HG03196 (cell line): ENCODE measurements at regions not wholly inside any gene's neighbourhood (a gene's known extent, or its start where the extent isn't known, plus 50 kb on each side); places are given as distances from the start of the nearest gene placed in this dataset.
"Not testable (repeated sequence)": the region's sequence is repeated elsewhere in the genome, so short reads cannot be mapped to it uniquely, and the experiment has no call there.

Experiments used
- ATAC-seq: cut with Tn5 transposase; IDR thresholded peaks from one replicate; pipeline ENCODE4 v1.9.1; 2021; ENCODE audit not compliant: unreplicated experiment

- no peak for ATAC-seq
These were observed 655.3 kb downstream of the SH3BGRL start for GRCh38 chrX:81857192-81857591.

- ATAC-seq, result no peak
These were observed 665.0 kb downstream of the SH3BGRL start for GRCh38 chrX:81866873-81867272.

- ATAC-seq, result no peak
These were observed 667.1 kb downstream of the SH3BGRL start for GRCh38 chrX:81868979-81869378.

GRCh38 chrX:81874807-81875206 lies 672.9 kb downstream of the SH3BGRL start:
- ATAC-seq, result no peak

GRCh38 chrX:81875800-81876199 lies 673.9 kb downstream of the SH3BGRL start:
- no peak for ATAC-seq

- ATAC-seq, result no peak
These were observed 674.5 kb downstream of the SH3BGRL start for GRCh38 chrX:81876437-81876836.

- no peak for ATAC-seq
These were observed 688.6 kb downstream of the SH3BGRL start for GRCh38 chrX:81890521-81890920.

GRCh38 chrX:81900522-81900921 lies 698.6 kb downstream of the SH3BGRL start:
- no peak for ATAC-seq

- ATAC-seq, result no peak
These were observed 723.9 kb downstream of the SH3BGRL start for GRCh38 chrX:81925812-81926211.

- ATAC-seq, result not testable (repeated sequence)
These were observed 744.0 kb downstream of the SH3BGRL start for GRCh38 chrX:81945911-81946310.

- no peak for ATAC-seq
These were observed 755.4 kb downstream of the SH3BGRL start for GRCh38 chrX:81957318-81957717.

GRCh38 chrX:81957900-81958545 lies 756.1 kb downstream of the SH3BGRL start:
- no peak for ATAC-seq

GRCh38 chrX:81959964-81960363 lies 758.1 kb downstream of the SH3BGRL start:
- no peak for ATAC-seq

GRCh38 chrX:81974413-81974812 lies 772.5 kb downstream of the SH3BGRL start:
- ATAC-seq, result not testable (repeated sequence)

GRCh38 chrX:81979806-81980515 lies 778.1 kb downstream of the SH3BGRL start:
- no peak for ATAC-seq

GRCh38 chrX:81987217-81987616 lies 785.3 kb downstream of the SH3BGRL start:
- ATAC-seq, result not testable (repeated sequence)

- ATAC-seq, result no peak
These were observed 794.3 kb downstream of the SH3BGRL start for GRCh38 chrX:81996166-81996565.

GRCh38 chrX:82029571-82030218 lies 827.8 kb downstream of the SH3BGRL start:
- ATAC-seq, result no peak

- ATAC-seq, result no peak
These were observed 829.3 kb downstream of the SH3BGRL start for GRCh38 chrX:82031250-82031649.

- no peak for ATAC-seq
These were observed 836.9 kb downstream of the SH3BGRL start for GRCh38 chrX:82038793-82039192.

- no peak for ATAC-seq
These were observed 839.1 kb downstream of the SH3BGRL start for GRCh38 chrX:82041034-82041433.

- no peak for ATAC-seq
These were observed 856.8 kb downstream of the SH3BGRL start for GRCh38 chrX:82058728-82059127.
